GM12873 (cell line): ENCODE measurements at regions not wholly inside any gene's neighbourhood (a gene's known extent, or its start where the extent isn't known, plus 50 kb on each side); places are given as distances from the start of the nearest gene placed in this dataset.

ENCODE experiments used
- CTCF ChIP-seq: IDR thresholded peaks from 2 replicates; pipeline ENCODE4 v1.5.1; 2012; ENCODE audit warnings: low read depth, mild to moderate bottlenecking, moderate library complexity, low read length, control low read depth; ENCODE audit not compliant: insufficient read depth; ENCODE audit errors: missing control alignments

DNA sequence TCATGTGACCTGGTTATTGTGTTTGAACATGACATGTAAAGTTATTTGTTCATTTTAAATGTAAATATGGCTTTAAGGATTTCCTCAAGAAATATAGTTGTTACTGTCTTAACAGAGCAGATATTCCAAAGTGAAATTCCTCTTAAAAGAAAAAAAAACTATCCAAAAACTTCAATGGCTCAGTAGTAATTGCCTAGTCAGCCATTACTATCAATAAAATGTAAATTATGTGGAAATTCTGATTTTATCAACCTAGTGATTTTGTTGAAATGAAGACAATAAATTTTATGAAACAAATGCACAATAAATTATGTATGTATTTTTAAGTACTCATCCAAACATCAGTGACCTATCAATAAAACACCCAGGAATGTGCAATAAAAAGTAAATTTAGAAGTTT, 463.3 kb downstream of the TENT5A start:
- TF ChIP-seq CTCF = no peak

GRCh38 chr6:81265106-81265505, 487.4 kb downstream of the TENT5A start:
- no peak for TF ChIP-seq CTCF

GRCh38 chr6:81263531-81264168, 488.8 kb downstream of the TENT5A start:
- TF ChIP-seq CTCF = no peak

GRCh38 chr6:81262656-81263055, 489.8 kb downstream of the TENT5A start:
- TF ChIP-seq CTCF = no peak

GRCh38 chr6:81253821-81254220, 498.7 kb downstream of the TENT5A start:
- no peak for TF ChIP-seq CTCF

GRCh38 chr6:81252231-81252630, 500.2 kb downstream of the TENT5A start:
- no peak for TF ChIP-seq CTCF

GRCh38 chr6:81246200-81246599, 506.3 kb downstream of the TENT5A start:
- no peak for TF ChIP-seq CTCF
